ENCODE measurements at regions not wholly inside any gene's neighbourhood (a gene's known extent, or its start where the extent isn't known, plus 50 kb on each side); places are given as distances from the start of the nearest gene placed in this dataset.

DNA sequence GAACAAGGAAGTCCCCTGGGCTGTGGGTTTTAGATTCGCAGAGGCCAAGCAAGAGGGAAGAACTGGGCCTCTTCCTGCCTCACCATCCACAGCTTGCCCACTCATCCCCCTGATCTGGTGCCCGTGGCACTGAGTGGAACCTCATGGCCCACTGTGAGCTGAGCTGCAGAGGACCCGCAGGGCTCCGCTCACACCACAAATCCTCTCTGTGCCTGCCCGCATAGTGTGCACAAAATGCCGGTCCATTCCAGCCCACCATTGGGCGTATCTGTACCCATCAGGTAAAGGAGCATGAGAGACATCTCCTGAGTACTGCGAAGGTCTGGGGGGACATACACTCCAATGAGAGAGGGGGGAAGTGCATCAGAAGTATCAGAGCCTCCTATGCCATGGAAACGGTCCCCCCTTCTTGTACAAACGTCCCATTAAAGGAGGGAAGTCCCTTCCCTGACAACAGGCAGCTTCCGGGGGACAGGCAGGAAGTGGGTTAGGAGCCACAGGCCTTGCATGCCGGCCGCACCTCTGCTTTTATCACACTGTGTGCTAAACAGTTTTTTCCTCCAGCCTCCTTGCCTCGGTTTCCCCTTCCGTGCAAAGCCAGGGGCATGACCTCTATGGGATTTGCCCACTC lies 309.4 kb upstream of the DIO3 start:
- H3K27ac ChIP-seq (replicated peaks) = no peak overlapping the region
- no peaks in the 10 kb centered on the region for H3K4me1 ChIP-seq
- no peaks in the 10 kb centered on the region for H3K36me3 ChIP-seq
- TF ChIP-seq, protein P1, sequence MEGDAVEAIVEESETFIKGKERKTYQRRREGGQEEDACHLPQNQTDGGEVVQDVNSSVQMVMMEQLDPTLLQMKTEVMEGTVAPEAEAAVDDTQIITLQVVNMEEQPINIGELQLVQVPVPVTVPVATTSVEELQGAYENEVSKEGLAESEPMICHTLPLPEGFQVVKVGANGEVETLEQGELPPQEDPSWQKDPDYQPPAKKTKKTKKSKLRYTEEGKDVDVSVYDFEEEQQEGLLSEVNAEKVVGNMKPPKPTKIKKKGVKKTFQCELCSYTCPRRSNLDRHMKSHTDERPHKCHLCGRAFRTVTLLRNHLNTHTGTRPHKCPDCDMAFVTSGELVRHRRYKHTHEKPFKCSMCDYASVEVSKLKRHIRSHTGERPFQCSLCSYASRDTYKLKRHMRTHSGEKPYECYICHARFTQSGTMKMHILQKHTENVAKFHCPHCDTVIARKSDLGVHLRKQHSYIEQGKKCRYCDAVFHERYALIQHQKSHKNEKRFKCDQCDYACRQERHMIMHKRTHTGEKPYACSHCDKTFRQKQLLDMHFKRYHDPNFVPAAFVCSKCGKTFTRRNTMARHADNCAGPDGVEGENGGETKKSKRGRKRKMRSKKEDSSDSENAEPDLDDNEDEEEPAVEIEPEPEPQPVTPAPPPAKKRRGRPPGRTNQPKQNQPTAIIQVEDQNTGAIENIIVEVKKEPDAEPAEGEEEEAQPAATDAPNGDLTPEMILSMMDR (IDR thresholded peaks at IDR 0.05; ENCODE audit: borderline replicate concordance) = no peak
- no peak for DNase-seq
- intact Hi-C loops (cut with micrococcal nuclease) = no loop called here
- H3K4me3 ChIP-seq = no peak overlapping the region
- peaks cover 81% of the 10 kb centered on the region for H3K27me3 ChIP-seq (ENCODE audit: low read depth)
- H3K9me3 ChIP-seq (replicated peaks) = no peaks in the 10 kb centered on the region

DNA sequence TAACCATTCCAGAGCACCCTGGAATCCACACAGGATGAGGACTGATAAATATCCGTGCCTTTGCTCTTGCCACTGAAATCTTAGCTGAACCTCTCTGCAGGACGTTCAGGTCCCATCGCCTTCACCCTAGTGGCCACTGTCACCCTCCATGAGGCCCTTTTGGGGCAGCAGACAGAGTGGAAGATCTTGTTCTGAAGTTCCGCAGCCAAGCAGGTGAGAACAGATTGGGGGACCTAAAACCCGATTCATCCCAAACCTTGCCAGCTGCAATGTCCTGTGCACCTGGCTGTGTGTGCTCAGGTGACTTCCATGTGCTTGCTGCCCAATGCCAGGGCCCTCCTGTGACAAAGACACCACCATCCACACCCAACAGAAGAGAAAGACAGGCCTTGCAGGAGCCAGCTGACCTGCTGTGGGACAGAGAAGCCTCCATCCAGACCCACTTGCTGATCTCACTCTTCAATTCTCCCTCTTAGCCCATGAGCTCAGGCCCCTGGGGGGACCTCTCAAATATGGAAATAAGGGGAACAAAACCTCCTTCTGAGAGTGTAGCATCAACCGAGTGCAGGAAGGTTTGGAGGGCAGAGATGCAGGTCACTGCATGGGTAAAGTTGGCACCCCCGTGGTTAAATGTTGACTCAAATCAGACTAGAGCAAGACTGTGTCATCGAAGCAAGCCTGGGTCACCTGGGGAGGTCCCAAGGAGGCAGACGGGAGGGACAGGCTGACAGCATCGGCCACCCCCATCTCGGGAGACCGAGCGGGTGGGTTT lies 308.7 kb upstream of the DIO3 start:
- Histone ChIP-seq H3K27me3 (ENCODE audit: low read depth) (peaks cover 88% of the 10 kb centered on the region), H3K4me3 (no peak overlapping the region), H3K27ac (replicated peaks) (no peak overlapping the region), H3K4me1 (no peaks in the 10 kb centered on the region), H3K9me3 (replicated peaks) (no peaks in the 10 kb centered on the region), H3K36me3 (no peaks in the 10 kb centered on the region)
- DNase-seq = no peak
- intact Hi-C loops (cut with micrococcal nuclease) = no loop called here
- TF ChIP-seq, protein P1 (IDR thresholded peaks at IDR 0.05; ENCODE audit: borderline replicate concordance) = no peak

DNA sequence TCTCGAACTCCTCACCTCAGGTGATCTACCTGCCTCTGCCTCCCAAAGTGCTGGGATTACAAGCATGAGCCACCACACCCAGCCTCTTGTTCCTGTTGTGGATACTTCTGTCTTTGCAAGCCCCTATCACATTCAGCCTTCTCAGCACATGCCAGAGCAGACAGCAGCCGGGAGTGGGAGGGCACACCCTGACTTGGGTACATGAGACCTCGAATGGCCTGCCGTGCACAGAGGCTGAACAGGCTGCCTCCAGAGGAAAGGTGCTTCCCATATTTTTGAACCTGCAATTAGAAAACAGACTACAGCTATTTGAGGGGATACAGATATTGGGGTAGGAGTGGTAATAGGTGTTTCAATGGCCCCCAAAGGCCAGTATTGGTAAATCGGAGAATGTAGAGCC lies 307.3 kb upstream of the DIO3 start:
- H3K4me3 ChIP-seq = no peak overlapping the region
- no peaks in the 10 kb centered on the region for H3K36me3 ChIP-seq
- TF ChIP-seq, protein P1 (IDR thresholded peaks at IDR 0.05; ENCODE audit: borderline replicate concordance) = no peak
- H3K27ac ChIP-seq (replicated peaks) = no peak overlapping the region
- H3K4me1 ChIP-seq = no peaks in the 10 kb centered on the region
- intact Hi-C loops (cut with micrococcal nuclease) = no loop called here
- H3K9me3 ChIP-seq (replicated peaks) = no peaks in the 10 kb centered on the region
- DNase-seq = no peak
- peaks cover 80% of the 10 kb centered on the region for H3K27me3 ChIP-seq (ENCODE audit: low read depth)

DNA sequence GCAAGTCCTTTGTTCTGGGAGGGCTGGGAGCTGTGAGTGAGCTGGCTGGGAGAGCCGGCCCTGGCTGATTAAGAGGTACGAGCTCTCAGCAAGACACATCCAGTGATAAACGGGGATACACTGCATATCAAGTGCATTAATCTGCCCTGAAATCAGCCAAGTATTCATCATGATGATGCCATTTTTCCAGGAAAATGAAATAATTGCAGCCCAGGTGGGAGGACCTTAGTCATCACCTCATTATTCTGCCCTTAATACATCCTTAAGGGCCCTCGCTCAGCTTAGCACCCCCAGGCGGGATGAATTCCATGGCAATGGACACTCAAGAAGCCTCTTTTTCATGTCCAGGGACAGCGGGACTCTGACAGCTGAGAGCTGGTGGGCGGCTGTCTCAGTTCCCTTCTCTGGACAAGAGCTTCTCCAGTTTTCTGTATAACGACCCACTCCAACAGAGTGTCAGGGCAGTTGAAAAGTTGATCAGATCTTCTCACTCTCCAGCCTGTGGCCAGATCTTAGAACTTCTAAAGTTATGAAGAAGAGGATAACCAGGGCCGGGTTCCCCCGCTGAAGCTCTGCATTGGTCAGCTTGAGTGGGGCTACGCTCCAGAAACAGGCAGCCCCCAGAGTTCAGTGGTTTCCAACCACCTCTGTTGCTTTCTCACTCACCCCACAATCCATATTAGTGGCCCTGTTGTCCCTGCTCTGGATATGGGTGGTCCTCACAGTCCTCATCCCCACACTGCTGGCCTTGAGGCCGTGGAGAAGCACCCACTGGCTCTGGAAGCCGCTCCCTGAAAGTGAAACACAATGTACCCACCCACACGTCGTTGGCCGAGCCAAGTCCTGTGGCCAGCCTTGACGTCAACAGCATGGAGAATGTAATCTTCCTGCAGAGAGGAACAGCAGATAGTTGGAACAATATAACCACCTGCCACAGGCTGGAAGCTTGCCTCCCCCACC lies 306.2 kb upstream of the DIO3 start:
- H3K36me3 ChIP-seq = no peaks in the 10 kb centered on the region
- H3K27ac ChIP-seq (replicated peaks) = peak overlapping the region; percentile 6
- no peak overlapping the region for H3K4me3 ChIP-seq
- TF ChIP-seq, protein P1 (IDR thresholded peaks at IDR 0.05; ENCODE audit: borderline replicate concordance) = no peak
- peaks cover 70% of the 10 kb centered on the region for H3K27me3 ChIP-seq (ENCODE audit: low read depth)
- H3K9me3 ChIP-seq (replicated peaks) = no peaks in the 10 kb centered on the region
- intact Hi-C loops (cut with micrococcal nuclease) = no loop called here
- no peak for DNase-seq
- H3K4me1 ChIP-seq = no peaks in the 10 kb centered on the region

DNA sequence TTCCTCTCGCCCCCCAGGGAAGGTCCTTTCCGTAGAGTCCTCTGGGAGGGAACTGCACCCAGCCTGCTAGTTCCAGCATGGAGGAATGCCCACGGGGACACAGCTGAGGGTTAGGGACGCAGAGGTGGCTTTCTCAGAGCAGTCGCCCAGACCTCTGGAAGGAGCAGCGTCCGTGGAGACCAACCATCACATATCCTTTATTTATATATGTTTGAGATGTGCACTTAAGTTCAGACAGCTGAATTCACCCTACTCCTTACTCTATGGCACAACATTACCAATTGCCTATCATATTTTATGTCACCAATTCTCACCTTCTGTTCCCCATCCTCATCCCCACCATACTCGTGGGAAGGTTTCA lies 305.6 kb upstream of the DIO3 start:
- DNase-seq = no peak
- Histone ChIP-seq H3K27ac (replicated peaks) (no peak overlapping the region), H3K36me3 (no peaks in the 10 kb centered on the region), H3K4me3 (no peak overlapping the region), H3K27me3 (ENCODE audit: low read depth) (peaks cover 64% of the 10 kb centered on the region), H3K9me3 (replicated peaks) (no peaks in the 10 kb centered on the region), H3K4me1 (no peaks in the 10 kb centered on the region)
- TF ChIP-seq, protein P1 (IDR thresholded peaks at IDR 0.05; ENCODE audit: borderline replicate concordance) = no peak
- intact Hi-C loops (cut with micrococcal nuclease) = no loop called here
